ENCODE measurements at regions not wholly inside any gene's neighbourhood (a gene's known extent, or its start where the extent isn't known, plus 50 kb on each side); places are given as distances from the start of the nearest gene placed in this dataset.

DNA sequence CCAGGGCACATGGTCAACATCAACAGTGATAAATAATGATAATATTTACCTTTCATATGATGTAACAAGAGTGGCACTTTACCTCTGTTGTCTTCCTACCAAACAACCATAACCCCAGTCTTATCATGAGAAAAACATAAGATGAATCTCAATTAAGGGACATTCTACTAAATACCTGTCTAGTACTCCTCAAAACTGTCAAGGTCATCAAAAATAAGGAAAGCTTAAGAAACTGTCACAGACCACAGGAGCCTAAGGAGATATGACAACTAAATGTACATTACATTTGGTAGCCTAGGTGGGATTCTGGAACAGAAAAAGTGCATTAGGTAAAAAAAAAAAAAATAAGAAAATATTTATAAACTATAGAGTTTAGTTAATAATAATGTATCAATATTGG, 118.1 kb downstream of the CCDC34 start:
- TF ChIP-seq POLR2A (IDR thresholded peaks at IDR 0.05; ENCODE audit: low read depth, low read length) (no peak), MAFK (IDR thresholded peaks at IDR 0.05; ENCODE audit: low read depth, low read length) (peak; percentile 81), CEBPB (IDR thresholded peaks at IDR 0.05; ENCODE audit: low read depth, low read length) (no peak), BHLHE40 (IDR thresholded peaks at IDR 0.05; ENCODE audit: low read depth, low read length) (no peak), RFX5 (IDR thresholded peaks at IDR 0.05; ENCODE audit: low read depth, low read length) (no peak)
- TF ChIP-seq, protein P1, sequence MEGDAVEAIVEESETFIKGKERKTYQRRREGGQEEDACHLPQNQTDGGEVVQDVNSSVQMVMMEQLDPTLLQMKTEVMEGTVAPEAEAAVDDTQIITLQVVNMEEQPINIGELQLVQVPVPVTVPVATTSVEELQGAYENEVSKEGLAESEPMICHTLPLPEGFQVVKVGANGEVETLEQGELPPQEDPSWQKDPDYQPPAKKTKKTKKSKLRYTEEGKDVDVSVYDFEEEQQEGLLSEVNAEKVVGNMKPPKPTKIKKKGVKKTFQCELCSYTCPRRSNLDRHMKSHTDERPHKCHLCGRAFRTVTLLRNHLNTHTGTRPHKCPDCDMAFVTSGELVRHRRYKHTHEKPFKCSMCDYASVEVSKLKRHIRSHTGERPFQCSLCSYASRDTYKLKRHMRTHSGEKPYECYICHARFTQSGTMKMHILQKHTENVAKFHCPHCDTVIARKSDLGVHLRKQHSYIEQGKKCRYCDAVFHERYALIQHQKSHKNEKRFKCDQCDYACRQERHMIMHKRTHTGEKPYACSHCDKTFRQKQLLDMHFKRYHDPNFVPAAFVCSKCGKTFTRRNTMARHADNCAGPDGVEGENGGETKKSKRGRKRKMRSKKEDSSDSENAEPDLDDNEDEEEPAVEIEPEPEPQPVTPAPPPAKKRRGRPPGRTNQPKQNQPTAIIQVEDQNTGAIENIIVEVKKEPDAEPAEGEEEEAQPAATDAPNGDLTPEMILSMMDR (conservative IDR thresholded peaks at IDR 0.05; ENCODE audit: low read depth, low read length) = no peak
- TF ChIP-seq, protein P2, sequence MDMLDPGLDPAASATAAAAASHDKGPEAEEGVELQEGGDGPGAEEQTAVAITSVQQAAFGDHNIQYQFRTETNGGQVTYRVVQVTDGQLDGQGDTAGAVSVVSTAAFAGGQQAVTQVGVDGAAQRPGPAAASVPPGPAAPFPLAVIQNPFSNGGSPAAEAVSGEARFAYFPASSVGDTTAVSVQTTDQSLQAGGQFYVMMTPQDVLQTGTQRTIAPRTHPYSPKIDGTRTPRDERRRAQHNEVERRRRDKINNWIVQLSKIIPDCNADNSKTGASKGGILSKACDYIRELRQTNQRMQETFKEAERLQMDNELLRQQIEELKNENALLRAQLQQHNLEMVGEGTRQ (IDR thresholded peaks at IDR 0.05; ENCODE audit: low read depth, low read length) = no peak
